MM.1S (cell line): ENCODE measurements at regions not wholly inside any gene's neighbourhood (a gene's known extent, or its start where the extent isn't known, plus 50 kb on each side); places are given as distances from the start of the nearest gene placed in this dataset.

Experiments
- DNase-seq: peaks from one replicate; pipeline ENCODE4 v3.0.0-alpha.2; 2015
- H2AFZ ChIP-seq: fragments of 300-600 bp; sonication (generic); 2 replicates; pipeline ENCODE4 v1.6.0; 2016; ENCODE audit warnings: antibody characterized with exemption, low read length
- H3F3A ChIP-seq: fragments of 300-600 bp; sonication (generic); 2 replicates; pipeline ENCODE4 v1.6.1; 2016; ENCODE audit warnings: mild to moderate bottlenecking, antibody characterized with exemption, low read length, moderate library complexity, mixed read lengths; ENCODE audit not compliant: insufficient read depth
- H3K27ac ChIP-seq: fragments of 300-600 bp; sonication (generic); 2 replicates; pipeline ENCODE4 v1.5.1; 2016; ENCODE audit warnings: mild to moderate bottlenecking, low read length
- H3K27me3 ChIP-seq: fragments of 300-600 bp; sonication (generic); replicated peaks from 2 replicates; pipeline ENCODE4 v1.6.0; 2016; ENCODE audit warnings: low read length; ENCODE audit not compliant: insufficient read depth
- H3K36me3 ChIP-seq: fragments of 300-600 bp; sonication (generic); replicated peaks from 2 replicates; pipeline ENCODE4 v1.6.1; 2016; ENCODE audit warnings: mild to moderate bottlenecking, low read length, mixed read lengths; ENCODE audit not compliant: insufficient read depth
- H3K4me1 ChIP-seq: fragments of 300-600 bp; sonication (generic); 2 replicates; pipeline ENCODE4 v1.6.1; 2016; ENCODE audit warnings: low read length, mixed read lengths
- H3K4me2 ChIP-seq: fragments of 300-600 bp; sonication (generic); 2 replicates; pipeline ENCODE4 v1.6.0; 2016; ENCODE audit warnings: low read depth, low read length
- H3K4me3 ChIP-seq: fragments of 300-600 bp; sonication (generic); 2 replicates; pipeline ENCODE4 v1.5.1; 2016; ENCODE audit warnings: low read length, mixed read lengths
- H3K79me2 ChIP-seq: fragments of 300-600 bp; sonication (generic); 2 replicates; pipeline ENCODE4 v1.6.1; 2016; ENCODE audit warnings: mixed run types, low read length, mixed read lengths
- H3K9ac ChIP-seq: fragments of 300-600 bp; sonication (generic); 2 replicates; pipeline ENCODE4 v1.6.1; 2016; ENCODE audit warnings: low read length, mixed read lengths
- H3K9me2 ChIP-seq: fragments of 300-600 bp; sonication (generic); replicated peaks from 2 replicates; pipeline ENCODE4 v1.6.1; 2016; ENCODE audit warnings: mild to moderate bottlenecking, low read length, mixed read lengths; ENCODE audit not compliant: insufficient read depth
- H3K9me3 ChIP-seq: fragments of 300-600 bp; sonication (generic); replicated peaks from 2 replicates; pipeline ENCODE4 v1.6.1; 2016; ENCODE audit warnings: mild to moderate bottlenecking, low read length, mixed read lengths; ENCODE audit not compliant: insufficient read depth
- H4K20me1 ChIP-seq: fragments of 300-600 bp; sonication (generic); 2 replicates; pipeline ENCODE4 v1.6.1; 2016; ENCODE audit warnings: mild to moderate bottlenecking, low read length, moderate library complexity, mixed read lengths; ENCODE audit not compliant: insufficient read depth
- EZH2 ChIP-seq: fragments of 300-600 bp; sonication (generic); optimal IDR thresholded peaks from 2 replicates; pipeline ENCODE3; 2017; ENCODE audit warnings: low read depth, mild to moderate bottlenecking, antibody characterized with exemption, low read length, mixed read lengths
- EZH2phosphoT487 ChIP-seq: fragments of 300-600 bp; sonication (generic); IDR thresholded peaks from 2 replicates; pipeline ENCODE4 v1.6.1; 2018; ENCODE audit warnings: antibody characterized with exemption, low read length
- TF ChIP-seq, protein P1 (sequence below): fragments of 300-600 bp; sonication (generic); IDR thresholded peaks from 2 replicates; pipeline ENCODE4 v1.5.1; 2016; ENCODE audit warnings: antibody characterized with exemption, low read length, mixed read lengths

DNA sequence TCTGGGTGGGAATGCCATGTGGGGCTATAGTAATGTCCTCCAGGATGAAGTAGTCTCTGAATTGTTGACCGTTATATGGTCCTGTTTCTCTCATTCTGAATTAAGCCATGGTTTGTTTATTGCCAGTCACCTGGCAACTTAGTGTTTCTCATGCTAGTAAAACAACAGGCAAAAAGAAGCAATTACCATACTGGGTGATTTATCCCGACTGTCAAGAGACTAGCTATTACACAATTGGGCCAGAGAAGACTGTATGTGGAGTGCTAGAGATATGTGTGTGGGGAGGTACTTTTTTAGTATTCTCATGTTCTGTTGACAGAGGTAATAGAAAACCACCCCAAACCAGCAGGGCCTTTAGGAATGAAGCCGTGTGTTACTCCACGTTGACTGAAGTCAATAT, 258.2 kb downstream of the TDRD3 start:
- Histone ChIP-seq H3K27me3 (no peaks in the 10 kb centered on the region), H3K4me1 (no peaks in the 10 kb centered on the region), H3K4me2 (no peak overlapping the region), H3F3A (no peaks in the 10 kb centered on the region), H3K9me2 (no peaks in the 10 kb centered on the region), H3K36me3 (no peaks in the 10 kb centered on the region), H2AFZ (no peak overlapping the region), H3K9me3 (no peaks in the 10 kb centered on the region), H3K4me3 (no peak overlapping the region), H3K9ac (no peak overlapping the region), H4K20me1 (no peaks in the 10 kb centered on the region), H3K79me2 (no peaks in the 10 kb centered on the region), H3K27ac (no peak overlapping the region)
- no peak for DNase-seq
- TF ChIP-seq, protein P1, sequence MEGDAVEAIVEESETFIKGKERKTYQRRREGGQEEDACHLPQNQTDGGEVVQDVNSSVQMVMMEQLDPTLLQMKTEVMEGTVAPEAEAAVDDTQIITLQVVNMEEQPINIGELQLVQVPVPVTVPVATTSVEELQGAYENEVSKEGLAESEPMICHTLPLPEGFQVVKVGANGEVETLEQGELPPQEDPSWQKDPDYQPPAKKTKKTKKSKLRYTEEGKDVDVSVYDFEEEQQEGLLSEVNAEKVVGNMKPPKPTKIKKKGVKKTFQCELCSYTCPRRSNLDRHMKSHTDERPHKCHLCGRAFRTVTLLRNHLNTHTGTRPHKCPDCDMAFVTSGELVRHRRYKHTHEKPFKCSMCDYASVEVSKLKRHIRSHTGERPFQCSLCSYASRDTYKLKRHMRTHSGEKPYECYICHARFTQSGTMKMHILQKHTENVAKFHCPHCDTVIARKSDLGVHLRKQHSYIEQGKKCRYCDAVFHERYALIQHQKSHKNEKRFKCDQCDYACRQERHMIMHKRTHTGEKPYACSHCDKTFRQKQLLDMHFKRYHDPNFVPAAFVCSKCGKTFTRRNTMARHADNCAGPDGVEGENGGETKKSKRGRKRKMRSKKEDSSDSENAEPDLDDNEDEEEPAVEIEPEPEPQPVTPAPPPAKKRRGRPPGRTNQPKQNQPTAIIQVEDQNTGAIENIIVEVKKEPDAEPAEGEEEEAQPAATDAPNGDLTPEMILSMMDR, result no peak
- TF ChIP-seq EZH2phosphoT487 (no peak), EZH2 (no peak)

GRCh38 chr13:60654415-60654814, 257.4 kb downstream of the TDRD3 start:
- Histone ChIP-seq H3K4me3 (no peak overlapping the region), H3K9ac (no peak overlapping the region), H3F3A (no peaks in the 10 kb centered on the region), H3K27me3 (no peaks in the 10 kb centered on the region), H3K4me1 (no peaks in the 10 kb centered on the region), H3K36me3 (no peaks in the 10 kb centered on the region), H3K9me2 (no peaks in the 10 kb centered on the region), H3K9me3 (no peaks in the 10 kb centered on the region), H3K27ac (no peak overlapping the region), H2AFZ (no peak overlapping the region), H3K79me2 (no peaks in the 10 kb centered on the region), H3K4me2 (no peak overlapping the region), H4K20me1 (no peaks in the 10 kb centered on the region)
- TF ChIP-seq, protein P1, result no peak
- no peak for TF ChIP-seq EZH2phosphoT487
- TF ChIP-seq EZH2, result no peak
- DNase-seq, result no peak

GRCh38 chr13:60647547-60647946, 250.5 kb downstream of the TDRD3 start:
- no peaks in the 10 kb centered on the region for H3K9me3 ChIP-seq

More at GRCh38 chr13:60647547-60647946, 250.5 kb downstream of the TDRD3 start:
- no peak overlapping the region for H3K4me2 ChIP-seq
- no peak for DNase-seq
- no peak overlapping the region for H3K27ac ChIP-seq
- H3K4me3 ChIP-seq, result no peak overlapping the region
- no peaks in the 10 kb centered on the region for H3K27me3 ChIP-seq
- no peaks in the 10 kb centered on the region for H3K36me3 ChIP-seq
- H3K4me1 ChIP-seq, result no peaks in the 10 kb centered on the region
- H4K20me1 ChIP-seq, result no peaks in the 10 kb centered on the region
- TF ChIP-seq EZH2, result no peak
- no peak for TF ChIP-seq EZH2phosphoT487
- TF ChIP-seq, protein P1, result no peak
- no peak overlapping the region for H2AFZ ChIP-seq
- H3K9ac ChIP-seq, result no peak overlapping the region
- no peaks in the 10 kb centered on the region for H3K79me2 ChIP-seq
- no peaks in the 10 kb centered on the region for H3K9me2 ChIP-seq
- no peaks in the 10 kb centered on the region for H3F3A ChIP-seq
